ENCODE measurements at regions not wholly inside any gene's neighbourhood (a gene's known extent, or its start where the extent isn't known, plus 50 kb on each side); places are given as distances from the start of the nearest gene placed in this dataset.

DNA sequence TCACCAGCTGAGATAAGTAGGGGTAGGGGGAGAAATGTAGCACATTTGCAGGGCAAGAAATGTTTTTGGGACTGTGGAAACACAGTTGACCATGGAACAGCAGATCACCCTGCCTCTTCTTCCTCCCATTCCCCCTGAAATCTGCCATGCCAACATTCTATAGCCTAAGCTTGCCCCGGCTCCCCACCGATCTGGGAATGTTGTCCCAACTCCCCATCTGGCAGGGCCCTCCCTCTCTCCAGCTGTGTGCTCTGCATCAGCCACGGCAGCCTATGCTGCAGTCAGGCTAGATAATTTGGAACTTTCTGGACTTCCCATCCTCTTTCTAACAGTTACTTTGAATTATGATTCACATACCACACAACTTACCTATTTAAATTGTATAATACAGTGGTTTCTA, 425.1 kb upstream of the RAB6C start:
- TF ChIP-seq, protein P1, sequence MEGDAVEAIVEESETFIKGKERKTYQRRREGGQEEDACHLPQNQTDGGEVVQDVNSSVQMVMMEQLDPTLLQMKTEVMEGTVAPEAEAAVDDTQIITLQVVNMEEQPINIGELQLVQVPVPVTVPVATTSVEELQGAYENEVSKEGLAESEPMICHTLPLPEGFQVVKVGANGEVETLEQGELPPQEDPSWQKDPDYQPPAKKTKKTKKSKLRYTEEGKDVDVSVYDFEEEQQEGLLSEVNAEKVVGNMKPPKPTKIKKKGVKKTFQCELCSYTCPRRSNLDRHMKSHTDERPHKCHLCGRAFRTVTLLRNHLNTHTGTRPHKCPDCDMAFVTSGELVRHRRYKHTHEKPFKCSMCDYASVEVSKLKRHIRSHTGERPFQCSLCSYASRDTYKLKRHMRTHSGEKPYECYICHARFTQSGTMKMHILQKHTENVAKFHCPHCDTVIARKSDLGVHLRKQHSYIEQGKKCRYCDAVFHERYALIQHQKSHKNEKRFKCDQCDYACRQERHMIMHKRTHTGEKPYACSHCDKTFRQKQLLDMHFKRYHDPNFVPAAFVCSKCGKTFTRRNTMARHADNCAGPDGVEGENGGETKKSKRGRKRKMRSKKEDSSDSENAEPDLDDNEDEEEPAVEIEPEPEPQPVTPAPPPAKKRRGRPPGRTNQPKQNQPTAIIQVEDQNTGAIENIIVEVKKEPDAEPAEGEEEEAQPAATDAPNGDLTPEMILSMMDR (IDR thresholded peaks at IDR 0.05) = no peak
- TF ChIP-seq POLR2A (IDR thresholded peaks at IDR 0.05) = no peak

Measured in lower leg skin (tissue), 3 donors.